Subcutaneous abdominal adipose tissue (tissue), 5 donors: ENCODE measurements at regions not wholly inside any gene's neighbourhood (a gene's known extent, or its start where the extent isn't known, plus 50 kb on each side); places are given as distances from the start of the nearest gene placed in this dataset.

ENCODE experiments used
- H3K27ac ChIP-seq: one replicate; pipeline ENCODE4 v1.7.0; 2013; ENCODE audit warnings: low read depth, mild to moderate bottlenecking, inconsistent platforms, low read length, moderate library complexity
- H3K27me3 ChIP-seq, 5 donors: one replicate each; pipeline ENCODE4 v1.7.0; 2013; ENCODE audit warnings: low read length in 5 of 5, inconsistent platforms in 1 of 5; ENCODE audit not compliant: control insufficient read depth in 5 of 5, insufficient read depth in 4 of 5
- H3K36me3 ChIP-seq, 5 donors: one replicate each; pipeline ENCODE4 v1.7.0; 2013; ENCODE audit warnings: low read length in 5 of 5; ENCODE audit not compliant: control insufficient read depth in 5 of 5, insufficient read depth in 5 of 5
- H3K4me1 ChIP-seq, 5 donors: one replicate each; pipeline ENCODE4 v1.7.0; 2013; ENCODE audit warnings: low read length in 5 of 5, mild to moderate bottlenecking in 3 of 5, moderate library complexity in 1 of 5; ENCODE audit not compliant: control insufficient read depth in 5 of 5, insufficient read depth in 5 of 5
- H3K4me3 ChIP-seq, 5 donors: one replicate each; pipeline ENCODE4 v1.7.0; 2013; ENCODE audit warnings: low read length in 5 of 5, low read depth in 1 of 5
- H3K9ac ChIP-seq, 5 donors: one replicate each; pipeline ENCODE4 v1.7.0; 2013; ENCODE audit warnings: low read length in 5 of 5, mild to moderate bottlenecking in 4 of 5, moderate library complexity in 3 of 5
- H3K9me3 ChIP-seq, 5 donors: one replicate each; pipeline ENCODE4 v1.7.0; 2013; ENCODE audit warnings: low read length in 5 of 5; ENCODE audit not compliant: control insufficient read depth in 5 of 5
- donor health status: healthy.
- donor health status: healthy.
- donor health status: healthy.
- donor health status: healthy.
- donor health status: healthy.

DNA sequence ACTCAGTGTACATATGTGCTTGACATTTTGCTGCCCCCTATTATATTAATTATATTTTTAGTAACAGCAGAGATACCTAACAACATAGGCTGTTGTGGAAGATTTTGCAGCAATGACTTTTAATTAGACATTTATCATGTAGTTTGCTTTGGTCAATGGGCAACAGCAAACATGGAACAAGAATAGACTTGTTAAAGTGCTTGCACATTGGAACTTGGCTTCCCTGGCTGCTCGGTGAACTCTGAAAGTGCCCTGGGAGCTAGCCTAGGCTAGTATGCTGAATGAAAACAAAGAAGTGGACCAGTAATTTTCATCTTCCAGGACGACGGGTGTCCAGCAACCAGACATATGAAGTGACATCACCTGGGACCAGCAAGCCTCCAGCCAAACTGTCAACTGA is 1157.1 kb downstream of the ARAP2 start:
- H3K36me3 ChIP-seq = no peaks in the 10 kb centered on the region
- no peak overlapping the region for H3K27ac ChIP-seq
- no peaks in the 10 kb centered on the region for H3K27me3 ChIP-seq
- H3K9ac ChIP-seq = no peak overlapping the region
- no peaks in the 10 kb centered on the region for H3K4me1 ChIP-seq
- H3K4me3 ChIP-seq = no peak overlapping the region
- H3K9me3 ChIP-seq = no peaks in the 10 kb centered on the region

DNA sequence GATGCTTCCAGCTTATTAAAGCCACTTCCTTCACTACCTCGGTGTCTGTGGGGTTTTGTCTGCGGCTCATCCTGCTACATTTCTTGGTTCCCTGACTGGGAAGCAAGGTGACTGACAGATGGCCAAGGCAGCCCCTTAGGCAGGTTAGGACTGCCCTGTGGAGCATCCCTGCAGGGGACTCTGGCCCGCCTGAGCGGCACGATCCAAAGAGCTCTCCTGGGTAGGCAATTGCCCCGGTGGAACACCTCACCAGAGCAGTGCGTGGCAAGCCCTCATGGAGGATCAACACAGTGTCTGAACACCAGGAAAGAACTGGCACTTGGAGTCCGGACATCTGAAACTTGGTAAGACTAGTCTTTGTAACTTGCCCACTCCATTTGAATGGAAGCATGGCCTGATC is 1143.4 kb downstream of the ARAP2 start:
- no peak overlapping the region for H3K9ac ChIP-seq
- no peak overlapping the region for H3K4me3 ChIP-seq
- H3K36me3 ChIP-seq = no peaks in the 10 kb centered on the region
- H3K9me3 ChIP-seq = no peaks in the 10 kb centered on the region
- H3K4me1 ChIP-seq = no peaks in the 10 kb centered on the region
- H3K27me3 ChIP-seq = no peaks in the 10 kb centered on the region
- no peak overlapping the region for H3K27ac ChIP-seq

DNA sequence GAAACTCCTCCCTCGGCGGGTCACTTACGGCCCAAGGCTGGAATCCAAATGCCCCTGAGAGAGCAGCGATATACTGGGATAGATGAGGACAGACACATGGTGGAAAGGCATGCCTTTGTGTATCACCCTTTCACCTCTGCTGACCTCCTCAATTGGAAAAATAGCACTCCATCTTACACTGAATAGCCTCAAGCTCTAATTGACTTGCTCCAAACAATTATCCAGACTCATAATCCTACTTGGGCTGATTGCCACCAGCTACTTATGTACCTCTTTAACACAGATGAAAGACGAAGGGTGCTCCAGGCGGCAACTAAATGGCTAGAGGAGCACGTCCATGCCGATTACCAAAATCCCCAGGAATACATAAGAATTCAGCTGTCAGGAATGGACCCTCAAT is 1142.2 kb downstream of the ARAP2 start:
- no peaks in the 10 kb centered on the region for H3K4me1 ChIP-seq
- H3K9me3 ChIP-seq = no peaks in the 10 kb centered on the region
- H3K36me3 ChIP-seq = no peaks in the 10 kb centered on the region
- H3K27me3 ChIP-seq = no peaks in the 10 kb centered on the region
- no peak overlapping the region for H3K4me3 ChIP-seq
- H3K27ac ChIP-seq = no peak overlapping the region
- H3K9ac ChIP-seq = no peak overlapping the region

DNA sequence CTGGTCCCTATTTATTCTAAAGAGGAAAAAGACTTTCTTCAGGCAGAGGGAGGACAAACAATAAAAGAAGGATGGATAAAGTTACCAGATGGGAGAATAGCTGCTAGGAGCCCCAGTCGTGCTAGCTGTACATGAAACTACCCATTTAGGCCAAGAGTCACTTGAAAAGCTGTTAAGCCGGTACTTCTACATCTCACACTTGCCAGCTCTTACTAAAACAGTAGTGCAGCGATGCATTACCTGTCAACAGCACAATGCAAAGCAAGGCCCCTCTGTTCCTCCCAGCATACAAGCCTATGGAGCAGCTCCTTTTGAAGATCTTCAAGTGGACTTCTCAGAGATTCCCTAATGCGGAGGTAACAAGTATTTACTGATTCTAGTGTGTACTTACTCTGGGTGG is 1138.8 kb downstream of the ARAP2 start:
- Histone ChIP-seq H3K27ac (no peak overlapping the region), H3K9me3 (peaks cover 0 to 4% (median 0%) of the 10 kb centered on the region in 5 donors), H3K27me3 (no peaks in the 10 kb centered on the region), H3K9ac (no peak overlapping the region), H3K36me3 (no peaks in the 10 kb centered on the region), H3K4me1 (no peaks in the 10 kb centered on the region), H3K4me3 (no peak overlapping the region)

DNA sequence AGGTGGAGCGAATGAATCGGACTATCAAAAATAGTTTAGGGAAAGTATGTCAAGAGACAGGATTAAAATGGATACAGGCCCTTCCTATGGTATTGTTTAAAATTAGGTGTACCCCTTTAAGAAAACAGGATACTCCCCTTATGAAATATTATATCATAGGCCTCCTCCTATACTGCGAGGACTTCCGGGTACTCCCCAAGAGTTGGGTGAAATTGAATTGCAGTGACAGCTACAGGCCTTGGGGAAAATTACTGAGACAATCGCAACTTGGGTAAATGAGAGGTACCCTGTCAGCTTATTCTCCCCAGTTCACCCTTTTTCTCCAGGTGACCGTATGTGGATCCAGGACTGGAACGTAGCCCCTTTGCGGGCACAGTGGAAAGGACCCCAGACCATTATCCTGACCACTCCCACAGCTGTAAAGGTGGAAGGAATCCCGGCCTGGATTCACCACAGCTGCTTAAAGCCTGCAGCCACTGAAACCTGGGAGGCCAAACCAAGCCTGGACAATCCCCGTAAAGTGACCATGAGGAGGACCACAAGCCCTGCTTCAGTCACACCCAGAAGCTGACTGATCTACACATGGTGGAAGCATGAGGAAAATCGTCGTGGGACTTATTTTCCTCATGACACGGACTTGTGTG is 1138.1 kb downstream of the ARAP2 start:
- H3K4me3 ChIP-seq = no peak overlapping the region
- no peak overlapping the region for H3K9ac ChIP-seq
- no peaks in the 10 kb centered on the region for H3K36me3 ChIP-seq
- H3K27me3 ChIP-seq = no peaks in the 10 kb centered on the region
- H3K9me3 ChIP-seq = peaks cover 0 to 4% (median 0%) of the 10 kb centered on the region in 5 donors
- no peaks in the 10 kb centered on the region for H3K4me1 ChIP-seq
- H3K27ac ChIP-seq = no peak overlapping the region

DNA sequence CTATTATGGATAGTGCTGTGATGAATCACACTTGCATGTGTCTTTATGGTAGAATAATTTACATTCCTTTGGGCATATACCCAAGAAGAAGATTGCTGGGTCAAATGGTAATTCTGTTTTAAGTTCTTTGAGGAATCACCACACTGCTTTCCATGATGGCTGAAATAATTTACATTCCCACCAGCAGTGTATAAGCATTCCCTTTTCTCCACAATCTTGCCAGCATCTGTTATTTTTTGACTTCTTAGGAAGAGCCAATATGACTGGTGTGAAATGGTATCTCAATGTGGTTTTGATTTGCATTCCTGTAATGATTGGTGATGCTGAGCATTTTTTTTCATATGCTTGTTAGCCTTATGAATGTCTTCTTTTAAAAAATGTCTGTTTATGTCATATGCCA is 1120.2 kb downstream of the ARAP2 start:
- H3K36me3 ChIP-seq = no peaks in the 10 kb centered on the region
- no peak overlapping the region for H3K9ac ChIP-seq
- no peaks in the 10 kb centered on the region for H3K27me3 ChIP-seq
- H3K9me3 ChIP-seq = no peaks in the 10 kb centered on the region
- no peak overlapping the region for H3K27ac ChIP-seq
- no peak overlapping the region for H3K4me3 ChIP-seq
- no peaks in the 10 kb centered on the region for H3K4me1 ChIP-seq

DNA sequence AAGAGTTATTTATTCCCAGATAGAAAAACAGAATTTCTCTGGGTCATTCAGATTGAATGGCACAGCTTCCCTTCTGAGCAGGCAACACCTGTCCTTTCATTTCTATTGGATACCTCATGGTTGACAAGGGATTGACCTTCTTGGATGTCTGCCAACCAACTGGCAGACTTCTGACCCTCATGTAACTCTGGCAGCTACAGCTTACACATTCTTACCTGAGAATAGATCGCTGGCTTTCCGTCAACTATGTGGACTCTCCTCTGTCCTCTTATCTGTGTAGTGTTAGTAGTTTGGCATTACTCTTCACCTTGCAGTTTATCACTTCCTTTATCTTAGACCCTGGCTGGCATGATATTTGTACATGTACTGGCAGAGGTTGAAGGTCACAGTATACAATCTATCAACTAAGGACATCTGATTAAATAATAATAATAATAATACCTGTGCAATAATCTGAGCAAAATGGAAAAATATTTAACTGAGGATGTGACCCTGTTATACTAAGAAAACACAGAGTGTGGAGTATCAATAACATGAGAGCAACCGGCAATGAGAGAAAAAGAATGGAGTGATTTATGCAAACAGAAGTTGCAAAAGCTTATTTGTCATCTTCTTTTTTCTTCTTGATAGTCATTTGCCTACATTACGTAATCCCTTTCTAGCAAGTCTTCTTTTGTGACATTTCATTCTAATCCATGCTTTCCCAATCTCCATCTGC is 1118.2 kb downstream of the ARAP2 start:
- Histone ChIP-seq H3K36me3 (no peaks in the 10 kb centered on the region), H3K9ac (no peak overlapping the region), H3K9me3 (no peaks in the 10 kb centered on the region), H3K4me3 (no peak overlapping the region), H3K4me1 (no peaks in the 10 kb centered on the region), H3K27ac (no peak overlapping the region), H3K27me3 (no peaks in the 10 kb centered on the region)

DNA sequence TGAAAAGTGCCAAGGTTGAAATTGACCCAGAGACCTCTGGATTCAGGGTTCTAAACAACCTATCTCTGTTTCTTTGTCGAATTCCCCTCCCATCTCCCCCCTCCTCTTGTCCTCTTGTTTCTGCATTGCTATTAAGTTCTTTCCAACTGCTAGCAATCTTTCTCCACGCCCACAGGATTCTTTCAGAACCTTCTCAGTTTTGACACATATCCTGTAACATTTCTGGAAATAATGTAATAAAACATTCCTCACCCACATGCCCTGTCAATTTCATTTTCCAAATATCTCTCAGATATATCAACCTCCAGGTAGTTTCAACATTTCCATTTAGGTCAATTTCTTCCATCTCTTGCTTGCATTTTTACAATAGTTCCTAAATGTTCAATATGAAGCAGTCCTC is 1105.9 kb downstream of the ARAP2 start:
- Histone ChIP-seq H3K9ac (no peak overlapping the region), H3K9me3 (peaks cover 0 to 12% (median 0%) of the 10 kb centered on the region in 5 donors), H3K27ac (no peak overlapping the region), H3K4me3 (no peak overlapping the region), H3K4me1 (no peaks in the 10 kb centered on the region), H3K36me3 (no peaks in the 10 kb centered on the region), H3K27me3 (no peaks in the 10 kb centered on the region)

DNA sequence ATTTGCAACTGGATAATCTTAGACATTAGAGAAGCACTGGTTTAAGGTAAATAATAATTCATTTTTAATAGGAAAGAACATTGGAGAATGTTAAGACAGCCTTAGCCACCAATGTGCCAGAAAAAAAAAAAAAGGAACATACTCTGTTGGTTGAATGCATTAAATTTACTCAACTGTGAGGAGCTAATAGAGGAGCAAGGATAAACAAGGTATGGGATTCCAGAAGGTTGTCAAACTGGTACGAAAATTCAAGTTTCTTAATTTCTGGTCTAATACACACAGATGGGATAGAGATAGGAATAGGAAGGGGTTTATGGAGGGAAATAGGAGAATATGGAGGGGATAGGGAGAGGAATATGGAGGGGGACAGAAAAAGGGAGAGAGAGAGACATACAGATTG is 1096.6 kb downstream of the ARAP2 start:
- Histone ChIP-seq H3K4me1 (no peaks in the 10 kb centered on the region), H3K27me3 (no peaks in the 10 kb centered on the region), H3K36me3 (no peaks in the 10 kb centered on the region), H3K9me3 (peaks cover 0 to 4% (median 2%) of the 10 kb centered on the region in 5 donors), H3K27ac (no peak overlapping the region), H3K4me3 (no peak overlapping the region), H3K9ac (no peak overlapping the region)

DNA sequence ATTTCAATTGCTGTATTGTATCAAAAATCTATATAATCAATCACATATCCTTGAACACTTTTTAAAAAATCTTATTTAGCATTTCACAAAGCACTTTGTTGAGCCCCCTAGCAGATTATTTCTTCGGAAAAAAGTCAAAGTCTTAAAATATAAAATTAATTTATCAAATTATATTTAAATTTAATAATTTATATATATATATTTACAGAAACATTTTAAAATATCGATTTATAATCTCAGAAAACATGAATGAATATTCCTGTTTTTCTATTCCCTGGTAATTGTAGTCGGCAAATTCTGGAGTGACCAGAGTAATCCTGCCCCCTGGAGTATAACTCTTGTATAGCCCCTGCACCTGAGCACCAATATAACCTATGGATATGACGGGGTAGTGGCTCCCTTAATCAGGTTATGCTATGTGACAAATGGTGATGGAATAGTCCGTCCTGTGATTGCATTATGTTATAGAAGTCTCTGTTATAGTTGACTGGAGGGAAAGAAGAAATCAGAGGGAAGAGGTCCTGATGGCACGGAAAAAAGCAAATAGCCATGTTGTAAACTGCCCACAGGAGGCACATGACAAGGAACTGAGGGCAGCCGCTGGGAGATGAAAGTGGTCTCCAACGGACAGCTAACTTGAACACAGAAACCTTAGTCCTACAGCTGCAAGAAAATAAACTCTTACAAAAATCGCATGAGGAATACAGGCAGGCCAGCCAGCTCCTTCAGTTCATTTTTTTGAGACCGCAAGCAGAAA is 1092.3 kb downstream of the ARAP2 start:
- Histone ChIP-seq H3K27ac (no peak overlapping the region), H3K27me3 (no peaks in the 10 kb centered on the region), H3K9me3 (no peaks in the 10 kb centered on the region), H3K4me1 (no peaks in the 10 kb centered on the region), H3K4me3 (no peak overlapping the region), H3K36me3 (no peaks in the 10 kb centered on the region), H3K9ac (no peak overlapping the region)
